Stimulated activated CD4-positive, alpha-beta T cell treated with anti-CD3 and anti-CD28 coated beads, TNF-alpha, amount 100 ng/mL, for 24 hours (primary cell): ENCODE measurements at regions not wholly inside any gene's neighbourhood (a gene's known extent, or its start where the extent isn't known, plus 50 kb on each side); places are given as distances from the start of the nearest gene placed in this dataset.
A peak's percentile ranks its signal among the peaks of the same experiment; 100 is the strongest.

Source experiments
- DNase-seq, 3 experiments: peaks; one replicate each; pipeline ENCODE4 v3.0.0-alpha.2; 2020; ENCODE audit warnings: low read depth in 3 of 3

DNA sequence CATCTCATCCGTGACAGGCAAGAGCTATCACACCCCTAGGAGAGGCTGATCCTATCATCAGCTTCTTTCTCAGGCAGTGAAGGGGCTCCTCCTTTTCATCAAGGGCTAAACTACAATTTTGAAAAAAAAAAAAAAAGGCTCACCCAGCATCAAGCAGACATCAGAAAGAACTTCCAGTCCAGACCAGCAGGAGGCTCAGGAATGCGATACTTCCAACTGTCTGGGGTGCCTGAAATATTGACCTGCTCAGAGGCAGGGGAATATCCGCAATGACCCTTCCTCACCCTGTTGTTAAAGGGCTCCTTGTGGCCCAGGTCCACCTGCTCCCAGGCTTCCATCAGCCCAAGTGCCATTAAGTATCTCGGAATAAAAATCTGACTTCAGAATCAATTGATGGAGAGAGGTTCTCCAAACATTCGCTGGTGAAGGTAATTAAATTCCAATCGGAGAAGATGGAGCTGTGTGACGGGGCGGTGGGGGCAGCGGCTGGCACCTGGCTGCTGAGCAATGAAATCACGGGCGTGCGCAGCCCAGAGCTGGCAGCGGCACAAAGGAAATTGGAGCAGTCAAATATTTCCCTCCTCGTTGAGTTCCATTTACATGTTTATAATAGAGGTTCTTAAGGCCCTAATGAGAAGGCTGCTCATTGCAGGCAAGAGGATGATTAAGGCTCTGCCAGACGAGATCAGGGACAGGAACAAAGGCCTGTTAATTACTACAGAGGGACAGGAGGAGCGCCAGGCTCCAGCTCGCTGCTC, 69.0 kb upstream of the THY1 start:
- DNase-seq, result no peak

DNA sequence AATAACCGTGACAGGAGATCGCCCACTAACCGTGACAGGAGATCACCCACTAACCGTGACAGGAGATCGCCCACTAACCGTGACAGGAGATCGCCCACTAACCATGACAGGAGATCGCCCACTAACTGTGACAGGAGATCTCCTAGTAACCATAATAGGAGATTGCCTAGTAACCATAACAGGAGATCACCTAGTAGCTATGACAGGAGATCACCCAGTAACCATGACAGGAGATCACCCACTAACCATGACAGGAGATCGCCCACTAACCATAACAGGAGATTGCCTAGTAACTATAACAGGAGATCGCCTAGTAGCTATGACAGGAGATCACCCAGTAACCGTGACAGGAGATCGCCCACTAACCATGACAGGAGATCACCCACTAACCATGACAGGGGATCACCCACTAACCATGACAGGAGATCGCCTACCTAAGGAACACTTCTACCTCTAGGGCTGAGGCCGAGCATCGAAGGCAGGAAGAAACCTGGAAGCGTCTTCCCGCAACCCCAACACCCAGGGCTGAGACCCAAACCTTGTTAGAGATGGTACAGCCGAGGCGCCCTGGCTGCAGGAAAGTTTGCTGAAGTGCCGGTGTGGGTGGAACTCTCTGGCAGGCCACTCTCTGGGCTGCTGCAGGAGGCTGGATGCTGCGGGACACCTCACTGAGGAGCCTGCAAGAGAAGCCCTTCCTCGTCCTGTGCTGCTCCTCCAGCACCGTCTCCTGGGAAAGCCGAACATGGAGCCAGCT, 67.5 kb upstream of the THY1 start:
- no peak for DNase-seq

DNA sequence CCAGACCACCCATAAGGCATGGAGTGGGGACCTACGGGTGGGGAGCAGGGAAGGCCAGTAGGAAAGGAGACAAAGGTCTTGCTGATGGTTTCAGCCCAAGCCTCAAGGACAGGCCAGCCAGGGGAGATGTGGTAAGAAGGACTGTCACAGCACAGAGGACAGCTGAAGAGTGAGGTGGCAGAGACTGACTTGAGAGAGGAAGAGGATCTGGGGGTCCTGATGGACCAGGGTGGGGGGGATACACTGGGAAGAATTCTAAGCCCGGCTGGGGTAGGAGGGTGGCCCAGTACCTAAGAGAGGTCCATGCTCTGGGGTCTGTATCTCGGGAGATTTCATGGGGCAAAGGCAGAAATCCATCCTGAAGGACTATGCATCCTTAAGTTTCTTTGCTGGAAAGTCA, 66.1 kb upstream of the THY1 start:
- no peak for DNase-seq

DNA sequence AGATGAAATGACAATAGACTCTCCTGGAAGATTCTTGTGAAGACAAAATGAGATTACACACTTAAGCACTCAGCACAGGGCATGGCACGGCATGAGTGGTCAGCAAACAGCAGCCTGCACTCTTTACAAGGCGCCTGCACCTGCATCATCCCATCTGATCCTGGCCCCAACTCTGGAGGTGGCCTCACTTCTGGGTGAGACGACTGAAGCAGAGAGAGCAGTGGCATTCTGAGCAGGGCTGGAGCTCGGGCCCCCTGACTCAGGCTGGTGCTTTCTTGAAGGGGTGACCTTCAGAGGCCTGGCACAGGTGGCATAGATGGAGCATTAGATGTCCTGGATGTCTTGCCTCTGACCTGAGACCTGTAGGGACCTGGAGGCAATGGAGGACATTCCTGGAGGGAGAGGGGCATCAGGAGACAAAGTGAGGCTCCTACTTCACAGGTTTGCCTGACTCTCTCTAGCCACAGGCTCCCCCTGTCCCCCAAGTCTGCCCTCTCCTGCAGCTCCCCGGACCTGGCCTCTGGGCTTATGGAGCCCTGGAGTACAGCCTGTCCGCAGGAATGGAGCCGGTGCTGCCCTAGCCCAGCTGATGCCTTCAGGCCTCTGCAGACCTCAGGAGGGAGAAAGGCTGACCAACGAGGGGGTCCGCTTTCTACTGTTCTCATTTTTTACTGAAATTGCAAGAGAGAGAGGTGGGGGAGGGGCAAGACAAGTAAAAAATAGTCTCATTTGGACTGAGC, 65.5 kb upstream of the THY1 start:
- no peak for DNase-seq

DNA sequence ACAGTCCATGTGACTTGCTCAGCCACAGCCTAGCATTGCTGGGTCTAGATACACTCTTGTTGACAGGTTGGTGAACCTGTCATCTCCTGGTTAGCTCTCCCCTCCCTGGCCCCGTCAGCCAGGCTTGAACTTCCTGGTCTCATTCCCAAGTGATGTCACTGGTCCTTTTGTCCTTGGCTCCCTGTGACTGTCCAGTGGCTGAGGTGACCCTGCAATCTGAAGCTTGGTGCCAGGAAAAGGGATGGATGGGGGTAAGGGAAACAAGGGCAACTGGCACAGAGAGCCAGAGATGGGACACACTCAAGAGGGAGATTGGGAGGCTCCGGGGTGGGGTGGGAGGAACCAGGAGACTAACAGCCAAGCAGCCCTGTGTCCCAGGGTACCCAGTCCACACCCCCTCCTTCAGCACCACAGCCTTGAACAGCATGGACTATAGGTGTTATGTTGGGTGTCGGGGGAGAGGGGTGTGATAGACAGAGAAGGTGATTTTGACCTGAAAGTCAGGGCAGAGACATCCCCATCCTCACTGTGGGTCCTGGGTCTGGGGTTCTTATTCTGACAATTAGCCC, 63.8 kb upstream of the THY1 start:
- DNase-seq, result no peak

DNA sequence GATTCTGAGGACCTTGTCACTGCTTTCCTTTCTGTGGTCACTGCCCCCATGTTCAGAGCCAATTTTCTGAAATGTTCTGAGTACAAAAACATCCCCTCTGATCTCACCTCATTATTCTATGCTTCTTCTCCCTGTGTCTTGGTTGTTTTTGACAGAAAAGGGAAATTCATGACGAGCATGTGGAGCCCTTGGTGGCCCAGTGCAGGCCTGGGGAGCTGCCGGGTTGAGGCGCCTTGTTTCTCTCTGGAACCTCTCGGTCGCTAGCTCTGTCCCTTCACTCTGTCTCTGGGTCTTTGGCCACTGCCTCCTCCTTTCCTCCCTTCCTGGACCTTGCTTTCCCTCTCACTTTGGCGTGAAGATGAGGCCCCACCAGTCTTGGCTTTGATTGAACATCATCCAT, 63.0 kb upstream of the THY1 start:
- DNase-seq, result no peak

DNA sequence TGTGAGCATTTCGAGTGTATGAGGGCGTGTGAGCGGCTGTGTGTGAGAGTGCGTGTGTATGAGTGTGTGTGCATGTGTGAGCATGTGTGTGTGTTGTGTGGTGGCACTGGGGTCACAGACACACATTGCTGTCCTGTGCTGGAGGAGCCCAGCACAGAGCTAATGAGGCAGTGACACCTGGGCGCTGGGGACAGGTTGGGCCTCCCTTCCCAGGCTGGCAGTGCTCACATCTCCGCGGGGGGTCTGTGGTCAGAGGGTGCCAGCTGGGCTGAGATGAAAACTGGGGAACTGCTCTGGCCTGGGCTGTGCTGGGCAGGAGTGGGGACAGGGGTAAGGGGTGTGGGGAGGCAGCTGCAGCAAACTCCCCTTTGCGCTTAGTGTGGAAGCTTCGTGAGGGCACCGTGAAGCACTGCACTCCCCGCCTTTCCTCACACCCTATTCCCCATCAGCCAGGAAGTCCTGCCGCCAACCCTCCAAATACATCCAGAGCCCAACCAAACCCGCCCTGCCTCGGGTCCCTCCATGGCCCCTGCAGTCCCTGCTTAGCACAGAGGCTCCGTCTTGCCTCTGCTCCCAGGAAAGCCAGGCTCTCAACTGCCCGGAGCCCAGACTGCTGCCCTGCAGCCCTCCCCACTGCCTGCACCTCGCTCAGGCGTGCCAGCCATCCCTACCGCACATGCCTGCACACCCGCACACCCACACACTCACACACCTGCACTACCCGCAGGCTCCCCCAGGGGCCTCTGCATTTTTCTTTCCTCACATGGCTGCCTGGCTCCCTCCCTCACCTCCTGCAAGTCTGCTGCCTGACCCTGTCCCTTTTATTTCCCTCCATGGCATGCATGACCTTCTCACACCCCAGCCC, 62.0 kb upstream of the THY1 start:
- DNase-seq, result no peak

DNA sequence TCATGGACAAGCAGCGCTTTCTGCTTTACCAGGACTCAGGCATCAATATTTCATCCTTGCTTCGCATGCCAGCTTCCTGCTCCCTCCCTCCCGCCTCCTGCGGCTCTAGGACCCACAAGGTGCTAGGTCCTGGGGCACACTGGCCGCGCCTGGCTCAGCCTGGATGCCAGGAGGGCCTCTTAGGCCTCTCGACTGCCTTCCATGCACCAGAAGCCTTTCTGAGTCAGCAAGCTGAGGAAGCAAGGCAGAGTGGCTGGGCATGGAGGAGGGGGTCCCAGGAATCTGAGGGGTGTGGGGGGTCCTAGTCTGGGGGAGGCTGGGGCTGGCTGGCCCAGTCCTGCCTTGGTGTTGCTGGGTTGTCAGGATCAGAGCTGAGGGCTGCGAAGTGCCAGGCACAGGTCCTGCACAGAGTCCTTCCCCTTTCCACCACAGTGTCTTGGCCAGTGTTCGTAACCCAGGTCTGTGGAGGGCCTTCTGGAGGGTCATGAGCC, 61.0 kb upstream of the THY1 start:
- no peak for DNase-seq

DNA sequence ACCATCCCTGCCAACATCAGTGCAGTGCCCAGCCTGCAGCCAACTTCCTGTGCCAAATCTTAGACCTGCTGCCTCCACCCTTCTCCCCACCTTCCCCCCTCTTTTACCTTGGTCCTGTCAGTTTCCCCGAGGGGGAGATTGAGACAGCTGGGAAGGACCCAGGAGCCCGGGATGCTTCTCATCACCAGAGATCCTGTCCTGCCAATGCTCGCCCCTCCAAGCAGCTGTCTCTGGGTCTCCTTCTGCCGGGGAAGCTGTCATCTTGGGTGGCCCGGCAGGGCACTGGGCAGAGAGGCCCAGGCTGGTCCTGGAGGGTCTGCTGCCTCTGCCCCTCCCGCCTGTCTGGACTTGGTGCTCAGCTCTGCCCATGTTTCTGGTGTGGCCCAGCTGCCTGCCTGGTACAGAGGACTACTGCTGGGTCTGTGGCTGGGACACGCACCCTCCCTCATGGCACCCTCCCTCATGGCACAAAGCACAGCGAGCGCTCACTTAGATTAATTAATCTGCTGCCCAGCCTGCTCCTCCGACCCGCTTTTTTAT, 60.4 kb upstream of the THY1 start:
- no peak for DNase-seq

DNA sequence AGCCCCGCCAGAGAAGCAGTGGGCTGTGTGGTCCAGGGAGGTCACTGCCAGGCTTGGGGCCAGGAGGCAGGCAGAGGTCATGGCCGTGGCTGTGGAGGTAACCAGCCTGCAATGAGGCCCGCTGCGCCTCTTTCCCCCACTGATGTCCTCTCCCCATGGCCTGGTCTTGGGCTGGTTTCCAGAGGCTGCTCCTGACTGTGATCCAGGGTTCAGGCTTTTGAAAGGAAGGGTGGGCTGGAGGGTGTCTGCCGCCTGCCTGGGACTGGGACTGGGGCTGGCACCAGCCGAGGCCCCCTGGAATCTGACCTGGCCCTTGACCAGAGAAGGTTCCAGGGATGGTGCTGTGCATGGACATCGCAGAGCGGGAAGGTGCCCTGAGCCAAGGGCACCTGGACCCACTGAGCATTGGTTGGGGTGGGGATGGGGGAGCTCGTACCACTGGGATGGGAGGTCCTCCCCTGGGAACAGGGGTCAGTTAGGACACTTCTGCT, 59.6 kb upstream of the THY1 start:
- no peak for DNase-seq

DNA sequence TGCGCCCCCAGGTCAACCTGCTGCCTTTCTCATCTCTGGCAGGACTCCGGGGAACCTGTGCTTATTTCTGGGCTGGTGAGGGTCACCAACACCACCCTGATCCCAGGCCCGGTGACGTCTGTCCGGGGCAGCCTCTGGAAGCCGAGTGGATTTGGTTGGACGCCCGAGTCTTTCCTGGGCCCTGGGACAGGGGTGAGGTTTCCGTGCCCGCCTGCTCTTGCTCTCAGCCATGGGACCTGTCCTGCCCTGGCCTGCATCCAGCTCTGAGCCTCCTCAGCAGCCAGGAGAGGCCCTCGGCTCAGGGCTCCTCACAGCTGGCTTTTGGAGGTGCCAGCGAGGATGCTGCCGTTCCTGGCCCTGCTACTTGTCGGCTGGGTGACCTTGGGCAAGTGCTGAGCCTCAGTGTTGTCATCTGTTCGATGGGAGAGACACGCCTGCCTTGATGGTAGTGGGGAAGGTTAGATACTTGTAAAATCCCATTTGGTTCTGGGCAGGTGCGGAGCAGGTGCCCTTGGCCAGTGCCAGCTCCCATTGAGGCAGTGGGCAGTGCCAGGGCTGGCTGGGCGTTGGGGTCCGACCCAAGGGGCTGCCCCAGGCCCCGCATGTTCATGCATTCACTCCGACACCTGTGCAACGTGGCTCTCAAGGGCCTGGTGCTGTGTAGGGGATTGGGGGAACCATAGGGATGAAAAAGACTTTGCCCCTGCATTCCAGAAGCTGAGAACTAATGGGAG, 58.9 kb upstream of the THY1 start:
- DNase-seq, result no peak

DNA sequence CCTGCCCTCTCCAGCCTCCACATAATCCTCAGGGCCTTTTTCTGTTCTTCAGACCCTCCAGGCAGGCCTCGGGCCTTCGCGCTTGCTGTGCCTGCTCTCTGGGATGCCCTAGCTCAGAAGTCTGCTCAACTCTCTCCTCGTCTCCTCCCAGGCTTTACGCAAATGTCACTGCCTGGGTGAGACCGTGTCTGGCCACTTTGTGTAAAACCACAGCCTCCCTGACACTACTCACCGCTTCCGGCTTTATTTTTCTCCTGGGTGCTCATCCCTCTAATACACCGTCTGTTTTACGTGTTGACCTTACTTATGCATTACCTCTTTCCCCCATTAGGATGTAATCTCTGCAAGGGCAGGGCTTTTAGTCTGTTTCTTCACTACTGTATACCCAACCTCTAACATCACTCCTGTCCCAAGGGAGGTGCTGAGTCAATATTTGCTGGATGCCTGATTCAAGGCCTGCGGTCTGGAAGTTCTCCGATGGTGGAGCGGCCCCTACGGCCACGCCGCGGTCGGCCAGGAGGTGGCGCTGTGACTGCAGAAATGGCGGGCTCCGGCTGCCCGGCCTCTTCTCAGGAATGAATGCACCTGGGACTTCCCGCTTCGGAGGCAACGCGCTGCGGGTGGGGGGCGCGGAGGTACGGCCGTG, 58.2 kb upstream of the THY1 start:
- peak; percentile 58 to 74 (median 65) for DNase-seq

DNA sequence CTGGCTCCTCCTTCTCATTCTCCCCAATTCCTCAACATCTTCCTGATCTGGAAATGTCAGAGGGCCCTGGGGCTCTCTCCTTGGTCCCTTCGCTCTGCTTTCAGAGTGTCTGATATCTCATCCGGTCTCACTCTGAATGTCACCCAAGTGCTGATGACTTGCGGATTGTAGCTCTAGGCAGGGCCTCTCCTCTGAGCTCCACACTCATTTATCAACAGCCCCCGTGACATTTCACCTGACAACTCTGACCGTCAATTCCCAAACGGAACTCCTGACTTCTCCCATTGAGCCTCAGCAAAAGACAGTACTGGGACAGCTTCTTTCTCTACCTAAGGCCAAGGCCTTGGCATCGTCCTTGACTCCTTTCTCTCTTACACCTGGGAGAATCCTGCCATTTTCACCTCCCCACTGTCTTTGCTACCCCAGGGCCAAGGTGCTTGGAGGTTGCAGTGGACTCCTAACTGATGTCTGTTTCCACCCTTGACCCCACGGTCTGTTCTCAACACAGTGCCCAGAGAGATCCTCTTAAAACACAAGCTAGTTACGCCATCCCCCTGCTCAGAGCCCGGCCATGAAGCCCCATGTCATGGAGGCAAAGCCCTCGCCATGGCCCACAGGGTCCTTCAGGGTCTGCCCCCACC, 57.5 kb upstream of the THY1 start:
- DNase-seq, result no peak

DNA sequence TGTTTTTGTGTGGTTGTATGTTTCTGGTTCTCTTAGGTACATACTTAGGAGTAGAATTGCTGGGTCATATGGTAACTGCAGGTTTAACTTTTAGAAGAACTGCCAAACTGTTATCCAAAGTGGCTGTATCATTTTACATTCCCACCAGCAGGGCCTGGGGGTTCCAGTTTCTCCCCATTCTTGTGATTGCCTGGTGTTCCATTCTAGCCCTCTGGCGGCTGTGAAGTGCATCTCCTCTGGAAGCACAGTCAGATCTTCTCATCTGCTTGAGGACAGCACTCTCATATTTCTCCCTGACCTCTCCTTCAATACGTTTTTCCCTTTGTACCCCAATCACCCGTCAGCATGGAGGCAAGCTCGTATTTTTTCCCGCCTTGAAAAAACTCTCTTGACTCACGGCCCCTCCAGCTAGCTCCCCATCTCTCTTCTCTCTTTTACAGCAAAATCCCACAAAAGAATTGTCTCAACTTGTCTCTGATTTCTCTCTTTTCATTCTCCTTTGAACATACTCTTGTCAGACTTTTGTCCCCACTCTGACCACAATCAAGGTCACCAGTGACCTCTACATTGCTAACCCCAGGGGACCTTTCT, 56.8 kb upstream of the THY1 start:
- DNase-seq, result no peak

DNA sequence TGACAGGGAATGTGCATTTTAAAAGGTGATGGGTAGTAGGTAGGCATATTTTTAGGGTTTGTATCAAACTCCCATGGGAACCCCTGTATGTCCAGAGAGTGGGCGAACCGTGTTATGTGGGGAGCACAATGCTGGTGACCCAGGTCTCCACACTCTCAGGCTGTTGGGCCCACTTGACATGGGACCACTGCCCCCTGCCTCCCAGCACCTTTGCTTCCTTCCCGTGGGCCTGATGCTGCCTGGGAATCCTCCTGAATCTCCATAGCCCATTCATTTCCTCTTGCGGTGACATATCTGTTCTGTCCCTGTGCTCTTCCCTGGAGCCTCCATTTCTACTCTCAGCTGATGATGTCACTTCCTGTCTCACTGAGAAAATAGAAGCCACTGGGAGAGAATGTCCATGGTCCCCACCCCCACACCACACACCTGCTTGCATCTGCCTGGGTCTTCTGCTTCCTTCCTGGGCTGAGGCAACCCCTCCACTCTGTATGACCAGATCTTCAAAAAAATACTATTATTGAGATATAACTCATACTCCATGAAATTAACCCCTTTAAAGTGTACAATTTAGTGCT, 55.8 kb upstream of the THY1 start:
- DNase-seq, result no peak

DNA sequence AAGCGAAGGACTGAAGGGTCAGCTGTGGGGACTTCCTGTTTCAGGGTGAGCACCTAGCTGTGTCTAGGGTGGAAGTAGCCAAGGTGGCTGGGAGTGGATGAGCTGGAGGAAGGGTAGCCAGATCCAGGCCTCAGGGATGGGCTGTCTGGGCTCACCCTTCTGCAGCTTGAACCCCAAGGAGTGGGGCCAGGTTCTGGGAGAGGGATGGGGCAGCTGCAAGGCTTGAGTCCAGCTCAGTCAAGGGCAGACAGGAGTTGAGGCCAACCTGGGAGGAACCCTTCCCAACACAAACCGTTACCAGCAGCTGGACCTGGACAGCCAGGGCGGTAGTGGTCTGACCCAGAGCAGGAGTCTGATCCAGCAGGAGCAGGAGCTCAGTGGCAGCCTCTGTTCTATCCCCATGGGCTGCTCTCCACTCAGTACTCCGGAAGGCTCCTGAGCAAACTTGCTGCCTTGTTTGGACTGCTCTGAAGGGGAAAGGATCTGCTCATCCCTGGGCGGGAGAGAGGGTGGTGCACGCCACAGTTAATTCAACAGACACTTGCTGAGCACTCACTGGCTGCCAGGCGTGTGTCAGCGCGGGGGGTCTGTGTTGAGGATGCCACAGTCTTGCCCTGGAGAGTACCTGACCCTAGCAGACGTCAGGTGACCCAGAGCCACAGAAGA, 53.8 kb upstream of the THY1 start:
- DNase-seq, result no peak

DNA sequence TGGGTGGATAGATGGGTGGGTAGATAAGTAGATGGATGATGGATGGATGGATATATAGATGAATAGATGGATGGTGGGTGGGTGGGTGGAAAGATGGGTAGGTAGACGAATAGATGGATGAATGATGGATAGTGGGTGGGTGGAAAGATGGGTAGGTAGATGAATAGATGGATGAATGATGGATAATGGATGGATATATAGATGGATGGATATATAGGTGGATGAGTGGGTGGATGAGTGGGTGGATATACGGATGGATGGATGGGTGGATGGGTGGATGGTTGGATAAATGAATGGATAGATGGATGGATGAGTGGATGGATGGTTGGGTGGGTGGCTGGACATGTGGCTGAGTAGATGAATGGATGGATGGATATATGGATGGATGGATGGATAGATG, 53.1 kb upstream of the THY1 start:
- no peak for DNase-seq
